Breast epithelium (tissue), 4 donors: ENCODE measurements at regions not wholly inside any gene's neighbourhood (a gene's known extent, or its start where the extent isn't known, plus 50 kb on each side); places are given as distances from the start of the nearest gene placed in this dataset.

ENCODE experiments used
- DNase-seq, 2 donors: peaks; one replicate each; pipeline ENCODE4 v3.0.0-alpha.2; 2019; ENCODE audit warnings: low spot score in 2 of 2
- H3K27ac ChIP-seq, 2 donors: fragments of 200-600 bp; sonication (generic) in 1 of 2; one replicate each; pipeline ENCODE4 v1.5.1; 2016 to 2019; ENCODE audit warnings: mild to moderate bottlenecking in 1 of 2
- H3K27me3 ChIP-seq, 2 donors: fragments of 200-600 bp; sonication (generic) in 1 of 2; one replicate each; pipeline versions ENCODE4 v1.5.1 to v1.6.0; 2017 to 2019; ENCODE audit warnings: control low read depth in 1 of 2, mild to moderate bottlenecking in 1 of 2
- H3K36me3 ChIP-seq: fragments of 200-600 bp; one replicate; pipeline ENCODE4 v1.5.1; 2019
- H3K4me1 ChIP-seq, 2 donors: fragments of 200-600 bp; sonication (generic); one replicate each; pipeline ENCODE4 v1.5.1; 2016 to 2019; ENCODE audit warnings: control low read depth in 1 of 2
- H3K4me3 ChIP-seq, 3 donors: fragments of 200-600 bp; sonication (generic); 1 replicate in 2 of 3; 2 replicates in 1 of 3; pipeline ENCODE4 v1.5.1; 2016 to 2019; ENCODE audit warnings: mild to moderate bottlenecking in 3 of 3, moderate library complexity in 2 of 3
- H3K9me3 ChIP-seq, 2 donors: fragments of 200-600 bp; sonication (generic) in 1 of 2; one replicate each; pipeline ENCODE4 v1.5.1; 2016 to 2019; ENCODE audit warnings: control low read depth in 1 of 2
- POLR2A ChIP-seq: fragments of 450-650 bp; IDR thresholded peaks from one replicate; pipeline ENCODE4 v1.6.1; 2016; ENCODE audit warnings: antibody characterized with exemption, mild to moderate bottlenecking, moderate library complexity
- POLR2AphosphoS5 ChIP-seq, 3 donors: sonication (generic); formaldehyde crosslinking; IDR thresholded peaks; one replicate each; pipeline ENCODE4 v1.6.1; 2017; ENCODE audit warnings: antibody characterized with exemption in 3 of 3
- intact Hi-C: fragments of 100-400 bp; cut with DNase I; formaldehyde crosslinking; loops from one replicate; pipeline ENCODE4 v1.15.1; 2023; ENCODE audit warnings: low total_unique reads
- TF ChIP-seq, protein P1 (sequence below), 3 donors: fragments of 450-650 bp; IDR thresholded peaks; one replicate each; pipeline ENCODE4 v1.5.1; 2016 to 2017; ENCODE audit warnings: antibody characterized with exemption in 3 of 3, mild to moderate bottlenecking in 3 of 3, moderate library complexity in 3 of 3

DNA sequence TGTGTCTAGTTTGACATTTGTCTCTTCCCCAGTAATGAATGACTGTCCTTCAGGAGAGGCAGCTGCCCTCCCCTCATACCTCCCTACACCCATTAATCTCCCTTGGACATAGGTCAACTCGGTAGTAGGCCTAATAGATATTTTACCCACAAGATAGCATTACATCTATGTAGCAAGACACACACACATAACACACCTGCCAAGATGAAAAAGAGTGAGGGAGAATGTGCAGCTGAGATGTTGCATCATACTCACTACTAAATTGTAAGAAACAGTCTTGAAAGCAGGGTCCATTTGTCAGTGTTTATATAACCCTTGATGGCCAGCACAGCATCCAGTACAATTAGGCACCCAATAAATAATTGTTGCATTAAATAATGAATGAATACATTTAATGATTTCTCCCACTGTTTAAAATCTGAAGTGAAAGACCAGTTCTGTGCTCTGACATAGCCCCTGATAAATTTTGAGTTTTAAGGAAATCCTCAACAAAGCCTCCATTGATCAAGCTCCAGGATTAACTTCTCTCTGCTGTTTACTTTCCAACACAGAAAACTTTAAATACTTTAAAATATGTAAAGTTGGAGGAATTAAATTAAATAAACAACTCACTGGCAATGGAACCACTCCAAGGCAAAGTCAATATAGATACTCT lies 440.8 kb upstream of the RASGEF1B start:
- no peak overlapping the region for H3K27ac ChIP-seq
- no peak for TF ChIP-seq POLR2AphosphoS5 (IDR thresholded peaks at IDR 0.05)

DNA sequence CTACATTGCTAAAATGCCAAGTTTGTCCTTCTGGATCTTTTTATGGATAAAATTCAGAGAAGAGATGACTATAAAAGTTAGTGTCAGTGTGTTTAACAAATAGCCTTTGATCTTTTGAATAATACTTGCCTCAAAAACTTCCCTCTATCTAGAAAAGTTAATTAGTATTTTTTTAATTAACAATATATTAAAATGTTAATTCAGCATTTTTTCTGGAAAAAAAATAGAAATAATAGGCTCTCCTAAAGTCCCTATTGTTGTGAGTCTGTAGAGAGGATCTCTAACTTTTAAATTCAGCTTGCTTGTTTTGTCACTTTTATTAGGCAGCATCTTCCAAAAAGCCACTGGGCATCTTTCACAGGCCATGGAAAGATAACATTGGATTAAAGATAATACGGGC lies 435.2 kb upstream of the RASGEF1B start:
- Histone ChIP-seq H3K27me3 (no peaks in the 10 kb centered on the region), H3K4me1 (no peaks in the 10 kb centered on the region), H3K9me3 (no peaks in the 10 kb centered on the region), H3K4me3 (no peak overlapping the region), H3K27ac (no peak overlapping the region), H3K36me3 (no peaks in the 10 kb centered on the region)
- TF ChIP-seq POLR2AphosphoS5 (IDR thresholded peaks at IDR 0.05) (no peak), POLR2A (no peak)
- TF ChIP-seq, protein P1, sequence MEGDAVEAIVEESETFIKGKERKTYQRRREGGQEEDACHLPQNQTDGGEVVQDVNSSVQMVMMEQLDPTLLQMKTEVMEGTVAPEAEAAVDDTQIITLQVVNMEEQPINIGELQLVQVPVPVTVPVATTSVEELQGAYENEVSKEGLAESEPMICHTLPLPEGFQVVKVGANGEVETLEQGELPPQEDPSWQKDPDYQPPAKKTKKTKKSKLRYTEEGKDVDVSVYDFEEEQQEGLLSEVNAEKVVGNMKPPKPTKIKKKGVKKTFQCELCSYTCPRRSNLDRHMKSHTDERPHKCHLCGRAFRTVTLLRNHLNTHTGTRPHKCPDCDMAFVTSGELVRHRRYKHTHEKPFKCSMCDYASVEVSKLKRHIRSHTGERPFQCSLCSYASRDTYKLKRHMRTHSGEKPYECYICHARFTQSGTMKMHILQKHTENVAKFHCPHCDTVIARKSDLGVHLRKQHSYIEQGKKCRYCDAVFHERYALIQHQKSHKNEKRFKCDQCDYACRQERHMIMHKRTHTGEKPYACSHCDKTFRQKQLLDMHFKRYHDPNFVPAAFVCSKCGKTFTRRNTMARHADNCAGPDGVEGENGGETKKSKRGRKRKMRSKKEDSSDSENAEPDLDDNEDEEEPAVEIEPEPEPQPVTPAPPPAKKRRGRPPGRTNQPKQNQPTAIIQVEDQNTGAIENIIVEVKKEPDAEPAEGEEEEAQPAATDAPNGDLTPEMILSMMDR (IDR thresholded peaks at IDR 0.05): no peak
- DNase-seq: no peak
- intact Hi-C loops: no loop called here

More for the DNA sequence above, 440.8 kb upstream of the RASGEF1B start:
- no peaks in the 10 kb centered on the region for H3K36me3 ChIP-seq
- no peaks in the 10 kb centered on the region for H3K9me3 ChIP-seq
- no peaks in the 10 kb centered on the region for H3K4me1 ChIP-seq
- DNase-seq: no peak
- no peak overlapping the region for H3K4me3 ChIP-seq
- no peaks in the 10 kb centered on the region for H3K27me3 ChIP-seq
- intact Hi-C loops: no loop called here

DNA sequence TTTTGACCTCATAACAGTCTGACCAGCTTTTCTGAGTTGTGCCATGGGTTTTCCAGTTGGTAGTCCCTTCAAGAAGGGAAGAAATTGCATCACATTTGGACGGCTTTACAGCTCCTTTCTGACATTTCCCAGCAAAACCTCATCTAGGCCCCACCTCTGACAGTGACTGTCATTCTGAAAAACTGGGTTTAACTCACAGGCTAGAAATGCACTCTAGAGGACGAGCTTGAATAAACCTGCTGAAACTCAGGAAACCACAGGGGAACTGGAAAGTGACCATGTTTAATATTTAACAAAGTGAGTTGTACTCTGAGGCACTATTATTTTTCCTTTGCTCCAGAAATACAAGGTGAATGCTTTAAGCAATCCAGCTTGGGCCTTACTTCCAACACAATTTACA lies 434.3 kb upstream of the RASGEF1B start:
- no peak for DNase-seq
- no peak overlapping the region for H3K27ac ChIP-seq
- H3K27me3 ChIP-seq: no peaks in the 10 kb centered on the region
- no peaks in the 10 kb centered on the region for H3K4me1 ChIP-seq
- no peaks in the 10 kb centered on the region for H3K36me3 ChIP-seq
- TF ChIP-seq POLR2AphosphoS5 (IDR thresholded peaks at IDR 0.05) (no peak), POLR2A (no peak)
- TF ChIP-seq, protein P1 (IDR thresholded peaks at IDR 0.05): no peak
- H3K9me3 ChIP-seq: no peaks in the 10 kb centered on the region
- H3K4me3 ChIP-seq: no peak overlapping the region
- intact Hi-C loops: no loop called here

DNA sequence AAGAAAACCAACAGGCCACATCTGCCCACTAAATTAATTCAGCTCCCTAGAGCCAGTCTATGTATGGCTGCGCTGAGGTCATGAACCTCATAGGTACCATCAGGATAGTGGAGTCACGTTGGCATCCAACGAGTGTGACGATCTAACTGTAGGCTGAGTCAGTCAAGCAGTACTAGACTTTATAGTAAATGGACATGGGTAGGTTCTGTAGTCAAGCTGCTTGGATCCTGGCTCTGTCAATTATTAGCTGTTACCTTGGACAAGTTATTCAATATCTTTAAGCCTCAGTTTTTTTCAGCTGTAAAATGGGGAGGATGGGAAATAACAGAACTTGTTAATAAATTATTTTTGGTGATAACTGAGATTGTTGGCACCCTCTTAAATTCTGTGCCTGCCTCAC lies 432.4 kb upstream of the RASGEF1B start:
- TF ChIP-seq POLR2A (no peak), POLR2AphosphoS5 (IDR thresholded peaks at IDR 0.05) (no peak)
- TF ChIP-seq, protein P1 (IDR thresholded peaks at IDR 0.05): no peak

DNA sequence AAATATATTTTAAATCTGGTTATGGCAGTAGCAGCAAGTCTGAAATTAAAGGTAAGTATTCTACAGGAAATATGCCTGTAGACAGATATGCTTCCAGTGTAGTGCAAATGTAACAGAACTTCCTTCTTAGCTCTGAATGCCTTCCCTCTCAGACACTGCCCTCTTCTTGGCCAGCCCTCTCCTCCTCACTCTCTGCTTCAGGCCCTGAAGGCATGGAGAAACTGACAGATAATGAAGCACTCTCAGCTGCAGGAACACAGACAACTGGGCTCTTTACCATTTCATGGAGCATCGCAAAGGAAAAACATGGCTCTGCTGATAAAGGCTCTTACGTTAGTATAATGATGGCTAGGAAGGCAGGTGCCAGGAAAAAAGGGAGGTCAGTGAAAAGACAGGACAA lies 431.5 kb upstream of the RASGEF1B start:
- H3K4me3 ChIP-seq: no peak overlapping the region
- H3K27ac ChIP-seq: no peak overlapping the region
- intact Hi-C loops: no loop called here
- TF ChIP-seq POLR2A: no peak
- no peak for TF ChIP-seq POLR2AphosphoS5 (IDR thresholded peaks at IDR 0.05)
- TF ChIP-seq, protein P1 (IDR thresholded peaks at IDR 0.05): no peak
- no peak for DNase-seq
- no peaks in the 10 kb centered on the region for H3K27me3 ChIP-seq
- no peaks in the 10 kb centered on the region for H3K4me1 ChIP-seq
- no peaks in the 10 kb centered on the region for H3K36me3 ChIP-seq
- no peaks in the 10 kb centered on the region for H3K9me3 ChIP-seq

More for the DNA sequence above, 432.4 kb upstream of the RASGEF1B start:
- Histone ChIP-seq H3K27me3 (no peaks in the 10 kb centered on the region), H3K27ac (no peak overlapping the region), H3K4me3 (no peak overlapping the region), H3K4me1 (no peaks in the 10 kb centered on the region), H3K36me3 (no peaks in the 10 kb centered on the region), H3K9me3 (no peaks in the 10 kb centered on the region)
- intact Hi-C loops: no loop called here
- no peak for DNase-seq
